PC-3 (cell line): ENCODE measurements at regions not wholly inside any gene's neighbourhood (a gene's known extent, or its start where the extent isn't known, plus 50 kb on each side); places are given as distances from the start of the nearest gene placed in this dataset.

Experiments used
- ATAC-seq: fragments of 200-7000 bp; cut with Tn5 transposase; 2 replicates; pipeline ENCODE4 v1.9.1; 2020; ENCODE audit warnings: mild to moderate bottlenecking, moderate library complexity
- BruUV-seq: library from RNA; stranded (reverse); fragments of 400-500 nt; replicated peaks from 2 replicates; lab custom pipeline; 2021; lab: Mats Ljungman, UMichigan
- CTCF ChIA-PET: fragments of 300-600 bp; sonication (Branson Sonifier 250); formaldehyde crosslinking; loops from one replicate; lab custom pipeline; 2022; ENCODE audit warnings: antibody characterized with exemption; lab: Charles Lee
- POLR2A ChIA-PET: fragments of 300-600 bp; sonication (Branson Sonifier 250); formaldehyde crosslinking; loops from one replicate; lab custom pipeline; 2022; ENCODE audit warnings: antibody characterized with exemption; ENCODE audit not compliant: unreplicated experiment; lab: Charles Lee
- DNase-seq: peaks from one replicate; pipeline ENCODE4 v3.0.0-alpha.2; 2015
- H2AFZ ChIP-seq: fragments of 300-600 bp; sonication (generic); 2 replicates; pipeline ENCODE4 v1.6.0; 2016; ENCODE audit warnings: antibody characterized with exemption, low read length
- H3F3A ChIP-seq: fragments of 300-600 bp; sonication (generic); one replicate; pipeline ENCODE4 v1.6.0; 2017; ENCODE audit warnings: antibody characterized with exemption, low read length, control low read depth, mild to moderate bottlenecking; ENCODE audit not compliant: unreplicated experiment
- H3K27ac ChIP-seq: fragments of 300-600 bp; sonication (generic); 2 replicates; pipeline ENCODE4 v1.5.1; 2016; ENCODE audit warnings: mild to moderate bottlenecking, low read length
- H3K27me3 ChIP-seq: fragments of 300-600 bp; sonication (generic); 2 replicates; pipeline ENCODE4 v1.6.1; 2016; ENCODE audit warnings: low read length, mixed read lengths
- H3K36me3 ChIP-seq: fragments of 300-600 bp; sonication (generic); 2 replicates; pipeline ENCODE4 v1.6.1; 2016; ENCODE audit warnings: low read depth, mixed run types, low read length, mixed read lengths
- H3K4me1 ChIP-seq: fragments of 300-600 bp; sonication (generic); 2 replicates; pipeline ENCODE4 v1.5.1; 2016; ENCODE audit warnings: low read length; ENCODE audit not compliant: insufficient read depth
- H3K4me2 ChIP-seq: fragments of 300-600 bp; sonication (generic); 2 replicates; pipeline ENCODE4 v1.6.0; 2016; ENCODE audit warnings: low read length
- H3K4me3 ChIP-seq: fragments of 300-600 bp; sonication (generic); 2 replicates; pipeline ENCODE4 v1.5.1; 2016; ENCODE audit warnings: mild to moderate bottlenecking, low read length, mixed read lengths
- H3K79me2 ChIP-seq: fragments of 300-600 bp; sonication (generic); 2 replicates; pipeline ENCODE4 v1.6.1; 2017; ENCODE audit warnings: low read length, mixed read lengths
- H3K9ac ChIP-seq: fragments of 300-600 bp; sonication (generic); 2 replicates; pipeline ENCODE4 v1.6.0; 2016; ENCODE audit warnings: mild to moderate bottlenecking, low read length
- H3K9me2 ChIP-seq: fragments of 300-600 bp; sonication (generic); replicated peaks from 2 replicates; pipeline ENCODE4 v1.6.1; 2016; ENCODE audit warnings: mixed run types, low read length, mixed read lengths
- H3K9me3 ChIP-seq: fragments of 300-600 bp; sonication (generic); 2 replicates; pipeline ENCODE4 v1.6.1; 2016; ENCODE audit warnings: low read length, mixed read lengths
- H4K20me1 ChIP-seq: fragments of 300-600 bp; sonication (generic); 2 replicates; pipeline ENCODE4 v1.6.1; 2016; ENCODE audit warnings: low read length, mixed read lengths
- EZH2 ChIP-seq: fragments of 300-600 bp; sonication (generic); IDR thresholded peaks from one replicate; pipeline ENCODE4 v1.6.1; 2017; ENCODE audit warnings: antibody characterized with exemption, mild to moderate bottlenecking, low read length; ENCODE audit not compliant: unreplicated experiment
- EZH2phosphoT487 ChIP-seq: fragments of 300-600 bp; sonication (generic); IDR thresholded peaks from 2 replicates; pipeline ENCODE4 v1.6.1; 2018; ENCODE audit warnings: mild to moderate bottlenecking, antibody characterized with exemption, low read length, borderline replicate concordance
- intact Hi-C: fragments of 100-400 bp; cut with micrococcal nuclease; formaldehyde crosslinking; loops from 2 replicates; pipeline ENCODE4 v1.9.0; 2023
- TF ChIP-seq, protein P1 (sequence below): fragments of 300-600 bp; sonication (generic); conservative IDR thresholded peaks from 2 replicates; pipeline ENCODE4 v1.5.1; 2017; ENCODE audit warnings: antibody characterized with exemption, low read depth, mild to moderate bottlenecking, low read length

DNA sequence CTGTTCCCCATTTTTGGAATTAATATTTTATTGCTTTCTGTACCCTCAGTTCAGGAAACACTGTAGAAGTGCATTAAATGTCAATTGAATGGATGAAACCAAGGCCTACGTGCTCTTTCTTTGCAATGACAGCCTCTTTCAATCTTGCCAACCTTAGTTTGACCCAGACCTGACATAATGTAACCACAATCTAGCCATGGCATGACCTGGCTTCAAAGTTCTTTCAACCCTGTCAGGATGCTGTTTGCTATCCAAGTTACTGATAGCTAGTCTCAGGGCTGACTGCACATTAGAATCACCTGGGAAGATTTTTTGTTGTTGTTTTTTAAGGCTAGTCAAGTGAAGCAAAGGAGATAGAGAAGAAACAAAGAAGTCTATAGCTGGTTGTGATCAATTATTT, 190.9 kb upstream of the PKDCC start:
- Histone ChIP-seq H3F3A (no peaks in the 10 kb centered on the region), H3K9me2 (no peaks in the 10 kb centered on the region), H3K4me2 (no peak overlapping the region), H3K36me3 (no peaks in the 10 kb centered on the region), H3K27me3 (no peaks in the 10 kb centered on the region), H3K9me3 (no peaks in the 10 kb centered on the region), H4K20me1 (no peaks in the 10 kb centered on the region), H3K27ac (no peak overlapping the region), H3K9ac (no peak overlapping the region), H2AFZ (no peak overlapping the region), H3K4me3 (no peak overlapping the region), H3K79me2 (no peaks in the 10 kb centered on the region), H3K4me1 (peaks cover 27% of the 10 kb centered on the region)
- ATAC-seq (no peak), DNase-seq (no peak)
- POLR2A ChIA-PET = interaction anchor here (0.8 kb wide), 1 partner anchor 236 kb away, joined by 3 read pairs; no protein-coding TSS in a partner anchor
- intact Hi-C loops = no loop called here
- TF ChIP-seq, protein P1, sequence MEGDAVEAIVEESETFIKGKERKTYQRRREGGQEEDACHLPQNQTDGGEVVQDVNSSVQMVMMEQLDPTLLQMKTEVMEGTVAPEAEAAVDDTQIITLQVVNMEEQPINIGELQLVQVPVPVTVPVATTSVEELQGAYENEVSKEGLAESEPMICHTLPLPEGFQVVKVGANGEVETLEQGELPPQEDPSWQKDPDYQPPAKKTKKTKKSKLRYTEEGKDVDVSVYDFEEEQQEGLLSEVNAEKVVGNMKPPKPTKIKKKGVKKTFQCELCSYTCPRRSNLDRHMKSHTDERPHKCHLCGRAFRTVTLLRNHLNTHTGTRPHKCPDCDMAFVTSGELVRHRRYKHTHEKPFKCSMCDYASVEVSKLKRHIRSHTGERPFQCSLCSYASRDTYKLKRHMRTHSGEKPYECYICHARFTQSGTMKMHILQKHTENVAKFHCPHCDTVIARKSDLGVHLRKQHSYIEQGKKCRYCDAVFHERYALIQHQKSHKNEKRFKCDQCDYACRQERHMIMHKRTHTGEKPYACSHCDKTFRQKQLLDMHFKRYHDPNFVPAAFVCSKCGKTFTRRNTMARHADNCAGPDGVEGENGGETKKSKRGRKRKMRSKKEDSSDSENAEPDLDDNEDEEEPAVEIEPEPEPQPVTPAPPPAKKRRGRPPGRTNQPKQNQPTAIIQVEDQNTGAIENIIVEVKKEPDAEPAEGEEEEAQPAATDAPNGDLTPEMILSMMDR = no peak
- TF ChIP-seq EZH2 = no peak
- no peak for TF ChIP-seq EZH2phosphoT487
- CTCF ChIA-PET = no interaction called here
- BruUV-seq = no TSS peak

DNA sequence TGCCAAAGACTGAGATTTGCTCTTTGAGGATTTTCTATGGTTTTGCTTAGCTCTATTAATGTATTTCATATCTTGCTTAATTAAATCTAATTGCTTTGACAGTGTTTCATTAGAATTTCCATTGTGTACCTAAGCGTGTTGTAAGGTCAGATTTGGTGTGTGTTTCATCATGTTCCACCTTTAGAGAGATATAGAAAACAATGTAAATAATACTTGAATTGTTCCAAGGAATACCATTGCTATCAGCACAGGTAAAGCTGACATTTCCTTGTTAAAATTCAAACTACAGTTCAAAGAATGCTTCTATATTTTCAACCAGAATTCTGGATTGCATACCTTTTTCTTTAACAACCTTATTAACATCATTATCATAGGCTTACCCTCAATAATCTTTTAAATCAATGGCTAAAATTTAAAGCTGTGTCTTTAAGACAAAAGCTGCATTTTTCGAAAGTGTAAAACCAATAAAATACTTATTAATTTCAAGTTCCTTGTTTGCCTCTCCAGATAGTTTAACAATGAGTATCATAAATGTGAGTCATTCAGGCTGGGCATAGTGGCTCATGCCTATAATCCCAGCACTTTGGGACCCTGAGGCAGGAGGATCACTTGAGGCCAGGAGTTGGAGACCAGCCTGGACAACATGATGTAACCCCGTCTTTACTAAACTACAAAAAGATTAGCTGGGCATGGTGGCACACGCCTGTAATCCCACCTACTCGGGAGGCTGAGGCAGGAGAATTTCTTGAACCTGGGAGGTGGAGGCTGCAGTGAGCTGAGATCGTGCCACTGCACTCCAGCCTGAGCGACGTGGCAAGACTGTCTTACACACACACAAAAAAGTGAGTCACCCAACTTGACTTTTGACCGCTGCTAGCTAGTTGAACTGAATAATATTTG, 188.0 kb upstream of the PKDCC start:
- intact Hi-C loops = loop anchor here (2.0 to 5.0 kb wide), 3 partner anchors 107 to 337 kb away; no protein-coding TSS in a partner anchor
- H3K9me2 ChIP-seq = no peaks in the 10 kb centered on the region
- H3K4me1 ChIP-seq = peaks cover 27% of the 10 kb centered on the region
- H3F3A ChIP-seq = no peaks in the 10 kb centered on the region
- ATAC-seq (peak; percentile 93), DNase-seq (peak; percentile 84)
- peak overlapping the region; percentile 28; the same call in 1 of the 2 replicates for H3K9ac ChIP-seq
- H2AFZ ChIP-seq = peak overlapping the region; percentile 21
- TF ChIP-seq EZH2 = no peak
- TF ChIP-seq EZH2phosphoT487 = no peak
- TF ChIP-seq, protein P1 = no peak
- H4K20me1 ChIP-seq = no peaks in the 10 kb centered on the region
- no peaks in the 10 kb centered on the region for H3K79me2 ChIP-seq
- no peaks in the 10 kb centered on the region for H3K27me3 ChIP-seq
- no TSS peak for BruUV-seq
- H3K27ac ChIP-seq = peak overlapping the region; percentile 87
- no peaks in the 10 kb centered on the region for H3K36me3 ChIP-seq
- ChIA-PET CTCF (interaction anchor here (0.9 kb wide), 2 partner anchors 10 to 227 kb away, joined by 4 read pairs; no protein-coding TSS in a partner anchor), POLR2A (interaction anchor here (0.7 kb wide), 1 partner anchor 336 kb away, joined by 4 read pairs; no protein-coding TSS in a partner anchor)
- no peaks in the 10 kb centered on the region for H3K9me3 ChIP-seq
- H3K4me2 ChIP-seq = peak overlapping the region; percentile 80
- peak overlapping the region; percentile 32; the same call in 1 of the 2 replicates for H3K4me3 ChIP-seq

DNA sequence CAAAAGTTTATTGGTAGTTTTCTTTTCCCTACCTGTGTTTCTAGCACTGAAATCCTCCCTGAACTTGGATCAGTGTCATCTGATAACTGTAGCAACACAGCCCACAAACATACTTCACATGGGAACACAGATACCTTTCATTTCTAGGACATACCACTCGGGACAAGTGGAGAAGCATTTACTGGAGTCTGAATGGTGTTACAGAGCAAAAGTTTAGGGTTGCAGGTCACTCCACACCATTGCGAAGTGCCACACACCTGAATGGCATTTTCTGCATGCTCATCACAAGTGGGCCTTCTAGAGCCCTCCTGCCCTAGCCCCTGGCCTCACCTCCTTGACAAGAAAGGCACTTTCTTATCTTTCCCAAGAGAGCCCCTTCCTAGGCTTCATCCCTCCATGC, 184.8 kb upstream of the PKDCC start:
- no TSS peak for BruUV-seq
- TF ChIP-seq, protein P1 = no peak
- TF ChIP-seq EZH2 = no peak
- no peak for TF ChIP-seq EZH2phosphoT487
- H3K4me3 ChIP-seq = no peak overlapping the region
- H3K79me2 ChIP-seq = no peaks in the 10 kb centered on the region
- H3K9me3 ChIP-seq = no peaks in the 10 kb centered on the region
- no peaks in the 10 kb centered on the region for H3F3A ChIP-seq
- no peak overlapping the region for H2AFZ ChIP-seq
- H3K36me3 ChIP-seq = no peaks in the 10 kb centered on the region
- no peaks in the 10 kb centered on the region for H4K20me1 ChIP-seq
- H3K4me1 ChIP-seq = peaks cover 32% of the 10 kb centered on the region
- POLR2A ChIA-PET = no interaction called here
- H3K9ac ChIP-seq = no peak overlapping the region
- no peaks in the 10 kb centered on the region for H3K27me3 ChIP-seq
- no peak overlapping the region for H3K4me2 ChIP-seq
- ATAC-seq (no peak), DNase-seq (no peak)
- intact Hi-C loops = loop anchor here (5.0 kb wide), 2 partner anchors 104 to 334 kb away; no protein-coding TSS in a partner anchor
- no peaks in the 10 kb centered on the region for H3K9me2 ChIP-seq
- H3K27ac ChIP-seq = no peak overlapping the region
- CTCF ChIA-PET = no interaction called here
